Medulla oblongata (tissue), 1 donor: ENCODE measurements at regions not wholly inside any gene's neighbourhood (a gene's known extent, or its start where the extent isn't known, plus 50 kb on each side); places are given as distances from the start of the nearest gene placed in this dataset.
"Not testable (repeated sequence)": the region's sequence is repeated elsewhere in the genome, so short reads cannot be mapped to it uniquely, and the experiment has no call there.

Experiments used
- DNase-seq: peaks from one replicate; pipeline ENCODE4 v3.0.0-alpha.2; 2015; ENCODE audit errors: extremely low spot score

- DNase-seq, result no peak
These were observed 115.0 kb upstream of the USP25 start for GRCh38 chr21:15614766-15615165.

GRCh38 chr21:15616864-15617574 lies 112.8 kb upstream of the USP25 start:
- no peak for DNase-seq

GRCh38 chr21:15617964-15618363 lies 111.8 kb upstream of the USP25 start:
- DNase-seq, result no peak

GRCh38 chr21:15620892-15621291 lies 108.9 kb upstream of the USP25 start:
- no peak for DNase-seq

- no peak for DNase-seq
These were observed 105.1 kb upstream of the USP25 start for GRCh38 chr21:15624646-15625045.

GRCh38 chr21:15625363-15625762 lies 104.4 kb upstream of the USP25 start:
- no peak for DNase-seq

- no peak for DNase-seq
These were observed 103.8 kb upstream of the USP25 start for GRCh38 chr21:15626031-15626430.

GRCh38 chr21:15627011-15627410 lies 102.8 kb upstream of the USP25 start:
- no peak for DNase-seq

GRCh38 chr21:15627823-15628222 lies 102.0 kb upstream of the USP25 start:
- no peak for DNase-seq

GRCh38 chr21:15631342-15631741 lies 98.4 kb upstream of the USP25 start:
- DNase-seq, result no peak

- not testable (repeated sequence) for DNase-seq
These were observed 95.2 kb upstream of the USP25 start for GRCh38 chr21:15634541-15634940.

- DNase-seq, result no peak
These were observed 90.8 kb upstream of the USP25 start for GRCh38 chr21:15638856-15639549.

- DNase-seq, result not testable (repeated sequence)
These were observed 89.7 kb upstream of the USP25 start for GRCh38 chr21:15640113-15640512.

- DNase-seq, result no peak
These were observed 85.3 kb upstream of the USP25 start for GRCh38 chr21:15644489-15644888.

- DNase-seq, result no peak
These were observed 84.0 kb upstream of the USP25 start for GRCh38 chr21:15645830-15646229.

- no peak for DNase-seq
These were observed 79.0 kb upstream of the USP25 start for GRCh38 chr21:15650735-15651134.

- no peak for DNase-seq
These were observed 78.6 kb upstream of the USP25 start for GRCh38 chr21:15651172-15651571.

- no peak for DNase-seq
These were observed 76.1 kb upstream of the USP25 start for GRCh38 chr21:15653710-15654109.

- no peak for DNase-seq
These were observed 75.6 kb upstream of the USP25 start for GRCh38 chr21:15654171-15654570.

- no peak for DNase-seq
These were observed 69.9 kb upstream of the USP25 start for GRCh38 chr21:15659753-15660422.

GRCh38 chr21:15660423-15660804 lies 69.4 kb upstream of the USP25 start:
- DNase-seq, result no peak

GRCh38 chr21:15667010-15667409 lies 62.8 kb upstream of the USP25 start:
- no peak for DNase-seq

- no peak for DNase-seq
These were observed 62.0 kb upstream of the USP25 start for GRCh38 chr21:15667819-15668218.
